ENCODE measurements at regions not wholly inside any gene's neighbourhood (a gene's known extent, or its start where the extent isn't known, plus 50 kb on each side); places are given as distances from the start of the nearest gene placed in this dataset.

GRCh38 chr6:11923621-11924020 lies 88.5 kb upstream of the HIVEP1 start:
- TF ChIP-seq CTCF (IDR thresholded peaks at IDR 0.05; ENCODE audit: insufficient read depth, missing control alignments) = no peak
- no peak for DNase-seq (ENCODE audit: insufficient read length, low spot score)
- FAIRE-seq = no peak

- FAIRE-seq = no peak
Measured at GRCh38 chr6:11922901-11923300, 89.2 kb upstream of the HIVEP1 start.

GRCh38 chr6:11921751-11922150 lies 90.4 kb upstream of the HIVEP1 start:
- FAIRE-seq = no peak
- DNase-seq (ENCODE audit: insufficient read length, low spot score) = no peak
- no peak for TF ChIP-seq CTCF (IDR thresholded peaks at IDR 0.05; ENCODE audit: insufficient read depth, missing control alignments)

More at GRCh38 chr6:11922901-11923300, 89.2 kb upstream of the HIVEP1 start:
- DNase-seq (ENCODE audit: insufficient read length, low spot score) = no peak
- no peak for TF ChIP-seq CTCF (IDR thresholded peaks at IDR 0.05; ENCODE audit: insufficient read depth, missing control alignments)

- no peak for FAIRE-seq
- DNase-seq (ENCODE audit: insufficient read length, low spot score) = no peak
- no peak for TF ChIP-seq CTCF (IDR thresholded peaks at IDR 0.05; ENCODE audit: insufficient read depth, missing control alignments)
Measured at GRCh38 chr6:11921017-11921438, 91.1 kb upstream of the HIVEP1 start.

GRCh38 chr6:11920566-11920965 lies 91.5 kb upstream of the HIVEP1 start:
- FAIRE-seq (no peak), DNase-seq (ENCODE audit: insufficient read length, low spot score) (no peak)

GRCh38 chr6:11919771-11920440 lies 92.2 kb upstream of the HIVEP1 start:
- TF ChIP-seq CTCF (IDR thresholded peaks at IDR 0.05; ENCODE audit: insufficient read depth, missing control alignments) = no peak
- FAIRE-seq = no peak
- no peak for DNase-seq (ENCODE audit: insufficient read length, low spot score)

More at GRCh38 chr6:11920566-11920965, 91.5 kb upstream of the HIVEP1 start:
- no peak for TF ChIP-seq CTCF (IDR thresholded peaks at IDR 0.05; ENCODE audit: insufficient read depth, missing control alignments)

Data from D721Med (cell line).